Glutamatergic neuron (in vitro differentiated cells): ENCODE measurements at regions not wholly inside any gene's neighbourhood (a gene's known extent, or its start where the extent isn't known, plus 50 kb on each side); places are given as distances from the start of the nearest gene placed in this dataset.

ENCODE experiments used
- DNase-seq: peaks from one replicate; pipeline ENCODE4 v3.0.0; 2022
- H3K27ac Mint-ChIP-seq: one replicate; pipeline ENCODE4 v1.8.0; 2020; ENCODE audit warnings: mild to moderate bottlenecking, mixed read lengths, inconsistent platforms; ENCODE audit not compliant: unreplicated experiment
- H3K27me3 Mint-ChIP-seq: one replicate; pipeline ENCODE4 v1.8.0; 2020; ENCODE audit warnings: mild to moderate bottlenecking, moderate library complexity, mixed read lengths, inconsistent platforms; ENCODE audit not compliant: unreplicated experiment
- H3K36me3 Mint-ChIP-seq: one replicate; pipeline ENCODE4 v1.8.0; 2020; ENCODE audit warnings: mild to moderate bottlenecking, mixed read lengths, inconsistent platforms; ENCODE audit not compliant: unreplicated experiment
- H3K4me1 Mint-ChIP-seq: one replicate; pipeline ENCODE4 v1.8.0; 2020; ENCODE audit warnings: mild to moderate bottlenecking, low read depth, mixed read lengths, inconsistent platforms; ENCODE audit not compliant: unreplicated experiment
- H3K4me3 Mint-ChIP-seq: one replicate; pipeline ENCODE4 v1.8.0; 2020; ENCODE audit warnings: mild to moderate bottlenecking, mixed read lengths, inconsistent platforms; ENCODE audit not compliant: unreplicated experiment
- H3K9me3 Mint-ChIP-seq: one replicate; pipeline ENCODE4 v1.8.0; 2020; ENCODE audit warnings: mild to moderate bottlenecking, moderate library complexity, mixed read lengths, inconsistent platforms; ENCODE audit not compliant: unreplicated experiment
- CTCF ChIP-seq: fragments of 200-600 bp; sonication (generic); IDR thresholded peaks from one replicate; pipeline ENCODE4 v1.5.0; 2021; ENCODE audit not compliant: partially characterized antibody, unreplicated experiment

GRCh38 chr2:23111263-23111662, 273.7 kb upstream of the KLHL29 start:
- no peak for TF ChIP-seq CTCF
- H3K27me3 Mint-ChIP-seq, result no peaks in the 10 kb centered on the region
- H3K4me1 Mint-ChIP-seq, result no peaks in the 10 kb centered on the region
- DNase-seq, result no peak
- no peak overlapping the region for H3K4me3 Mint-ChIP-seq
- H3K9me3 Mint-ChIP-seq, result peaks cover 3% of the 10 kb centered on the region
- no peaks in the 10 kb centered on the region for H3K36me3 Mint-ChIP-seq
- no peak overlapping the region for H3K27ac Mint-ChIP-seq

DNA sequence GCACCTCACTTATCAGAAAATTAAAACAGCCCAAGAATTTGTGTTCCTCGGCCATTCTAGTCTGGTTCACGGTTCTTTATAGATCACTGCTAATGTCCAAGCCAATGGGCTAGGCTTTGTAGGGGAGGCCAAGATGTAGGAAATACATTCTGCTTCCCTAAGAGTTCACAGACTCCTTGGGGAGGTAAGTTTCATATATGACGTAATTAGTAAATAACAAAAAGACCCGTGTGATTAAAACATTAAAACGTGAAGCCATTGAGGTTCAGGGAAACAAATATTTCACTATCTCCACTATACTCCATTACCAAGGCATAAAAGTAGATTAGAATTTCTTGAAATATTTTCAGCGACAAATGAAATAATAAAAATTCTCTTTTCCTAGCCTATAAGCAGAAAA, 272.5 kb upstream of the KLHL29 start:
- peaks cover 3% of the 10 kb centered on the region for H3K9me3 Mint-ChIP-seq
- no peaks in the 10 kb centered on the region for H3K4me1 Mint-ChIP-seq
- H3K36me3 Mint-ChIP-seq, result no peaks in the 10 kb centered on the region
- H3K27me3 Mint-ChIP-seq, result no peaks in the 10 kb centered on the region
- H3K27ac Mint-ChIP-seq, result no peak overlapping the region
- DNase-seq, result no peak
- no peak for TF ChIP-seq CTCF
- no peak overlapping the region for H3K4me3 Mint-ChIP-seq

- Mint-ChIP-seq H3K27ac (no peak overlapping the region), H3K4me1 (no peaks in the 10 kb centered on the region), H3K27me3 (peaks cover 2% of the 10 kb centered on the region), H3K9me3 (no peaks in the 10 kb centered on the region), H3K36me3 (no peaks in the 10 kb centered on the region), H3K4me3 (no peak overlapping the region)
- DNase-seq, result no peak
- TF ChIP-seq CTCF, result no peak
Measured at GRCh38 chr2:23114299-23114698, 270.7 kb upstream of the KLHL29 start.

DNA sequence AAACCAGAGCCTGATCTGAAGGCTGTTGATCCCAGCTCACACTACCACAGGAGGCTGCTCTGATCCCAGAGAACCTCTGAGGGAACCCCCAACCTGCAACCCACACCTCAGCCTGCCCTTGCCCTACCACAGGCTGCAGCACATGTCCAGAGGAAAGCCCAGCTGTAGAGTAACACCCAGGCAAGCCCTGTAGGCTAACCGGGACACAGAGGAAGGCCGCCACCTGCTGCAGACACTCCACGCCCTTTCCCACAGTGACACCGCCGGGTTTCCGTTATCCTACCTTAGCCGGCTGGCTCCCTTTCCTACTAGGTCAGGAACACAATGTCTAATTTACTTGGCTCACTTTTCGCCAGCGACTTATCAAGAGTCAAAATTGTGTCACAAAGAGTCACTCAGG, 266.7 kb upstream of the KLHL29 start:
- Mint-ChIP-seq H3K9me3 (no peaks in the 10 kb centered on the region), H3K27ac (no peak overlapping the region), H3K4me3 (no peak overlapping the region), H3K36me3 (no peaks in the 10 kb centered on the region), H3K4me1 (no peaks in the 10 kb centered on the region), H3K27me3 (peaks cover 2% of the 10 kb centered on the region)
- DNase-seq, result no peak
- no peak for TF ChIP-seq CTCF

DNA sequence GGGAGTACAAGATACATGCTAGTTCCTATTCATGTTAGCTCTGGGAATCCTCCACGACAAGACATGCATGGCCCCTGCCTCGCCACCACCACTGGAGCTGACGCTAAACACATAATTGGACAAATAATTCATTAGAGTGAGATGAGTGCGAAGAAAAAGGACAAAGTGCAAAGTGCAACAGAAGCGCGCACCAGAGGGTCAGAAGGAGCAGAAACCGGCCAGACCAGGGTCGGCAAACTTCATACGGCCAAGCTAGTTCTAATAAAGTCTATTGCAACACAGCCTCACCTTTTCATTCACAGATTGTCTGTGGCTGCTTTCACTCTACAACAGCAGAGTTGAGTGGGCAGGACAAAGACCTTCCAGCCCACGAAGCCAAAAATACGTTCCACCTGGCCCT, 266.1 kb upstream of the KLHL29 start:
- Mint-ChIP-seq H3K36me3 (no peaks in the 10 kb centered on the region), H3K27ac (no peak overlapping the region), H3K4me1 (no peaks in the 10 kb centered on the region), H3K4me3 (no peak overlapping the region), H3K27me3 (peaks cover 2% of the 10 kb centered on the region), H3K9me3 (no peaks in the 10 kb centered on the region)
- no peak for DNase-seq
- TF ChIP-seq CTCF, result no peak
